HepG2 (cell line): ENCODE measurements at regions not wholly inside any gene's neighbourhood (a gene's known extent, or its start where the extent isn't known, plus 50 kb on each side); places are given as distances from the start of the nearest gene placed in this dataset.

Source experiments
- ATAC-seq: fragments of 200-7000 bp; cut with Tn5 transposase; 3 replicates; pipeline ENCODE4 v1.9.1; 2020; ENCODE audit warnings: mild to moderate bottlenecking, moderate library complexity
- BruUV-seq: library from RNA; stranded (reverse); fragments of 400-500 nt; replicated peaks from 2 replicates; lab custom pipeline; 2021; lab: Mats Ljungman, UMichigan
- CTCF ChIA-PET: fragments of 300-600 bp; formaldehyde crosslinking; extraction: SDS; loops from one replicate; lab custom pipeline; 2021; ENCODE audit warnings: low total read pairs, inconsistent platforms, low intra/inter-chr PET ratio; lab: Yijun Ruan, JAX
- POLR2A ChIA-PET: fragments of 350-600 bp; sonication (Branson Sonifier 250); formaldehyde crosslinking; loops from one replicate; lab custom pipeline; 2020; ENCODE audit warnings: antibody characterized with exemption, inconsistent platforms; lab: Yijun Ruan, JAX
- DNase-seq: peaks from one replicate; pipeline ENCODE4 v3.0.0-alpha.2; 2015; ENCODE audit warnings: low spot score
- FAIRE-seq: peaks from 3 replicates; lab custom pipeline; 2011; peaks lifted over from hg19 to GRCh38; lab: Jason Lieb, UNC
- H2AFZ ChIP-seq: one replicate; pipeline ENCODE4 v1.6.1; 2011; ENCODE audit warnings: low read length, inconsistent platforms
- H3K27ac ChIP-seq: fragments of 300-600 bp; 3 replicates; pipeline ENCODE4 v1.8.0; 2011; ENCODE audit warnings: mixed run types, mild to moderate bottlenecking, mixed read lengths, low read length, inconsistent platforms; ENCODE audit not compliant: insufficient read depth; ENCODE audit errors: extremely low read length
- H3K27me3 ChIP-seq, 2 experiments: fragments of 200-600 bp in 1 of 2; 2 replicates in 1 of 2; 3 replicates in 1 of 2; pipeline versions ENCODE4 v1.6.0 to v1.8.0; 2011; ENCODE audit warnings: low read length in 2 of 2, mild to moderate bottlenecking in 2 of 2, moderate library complexity in 2 of 2, inconsistent platforms in 1 of 2; ENCODE audit not compliant: insufficient read depth in 2 of 2, control insufficient read depth in 1 of 2
- H3K36me3 ChIP-seq, 2 experiments: fragments of 200-600 bp in 1 of 2; replicated peaks in 1 of 2; 2 replicates in 1 of 2; 3 replicates in 1 of 2; pipeline versions ENCODE4 v1.5.1 to v1.8.0; 2011; ENCODE audit warnings: low read length in 2 of 2, inconsistent platforms in 1 of 2; ENCODE audit not compliant: insufficient read depth in 2 of 2, control insufficient read depth in 1 of 2
- H3K4me1 ChIP-seq: 2 replicates; pipeline ENCODE4 v1.5.1; 2012; ENCODE audit warnings: low read length, inconsistent platforms; ENCODE audit not compliant: insufficient read depth
- H3K4me2 ChIP-seq: 2 replicates; pipeline ENCODE4 v1.6.0; 2011; ENCODE audit warnings: low read depth, low read length, inconsistent platforms
- H3K4me3 ChIP-seq, 3 experiments: fragments of 200-600 bp in 1 of 3; sonication (generic), shearing (Covaris generic) in 1 of 3; replicated peaks in 1 of 3; 2 replicates each; pipeline ENCODE4 v1.5.1; 2011 to 2016; ENCODE audit warnings: low read length in 3 of 3, inconsistent platforms in 2 of 3, low read depth in 2 of 3, mild to moderate bottlenecking in 2 of 3, control low read depth in 1 of 3, mixed read lengths in 1 of 3; ENCODE audit not compliant: insufficient read depth in 1 of 3
- H3K79me2 ChIP-seq: one replicate; pipeline ENCODE4 v1.6.1; 2011; ENCODE audit warnings: low read length, inconsistent platforms; ENCODE audit not compliant: insufficient read depth
- H3K9ac ChIP-seq: 2 replicates; pipeline ENCODE4 v1.6.0; 2011; ENCODE audit warnings: mild to moderate bottlenecking, low read depth, low read length, inconsistent platforms; ENCODE audit not compliant: insufficient read depth
- H3K9me3 ChIP-seq: 2 replicates; pipeline ENCODE4 v1.5.1; 2012; ENCODE audit warnings: mild to moderate bottlenecking, low read length
- H4K20me1 ChIP-seq: 2 replicates; pipeline ENCODE4 v1.6.0; 2011; ENCODE audit warnings: inconsistent platforms, mild to moderate bottlenecking, low read length, moderate library complexity; ENCODE audit not compliant: insufficient read depth
- ATRX ChIP-seq: sonication (generic); formaldehyde crosslinking; IDR thresholded peaks from 2 replicates; pipeline ENCODE4 v1.4.0; 2020; ENCODE audit warnings: missing genetic modification reagents, borderline replicate concordance
- CC2D1A ChIP-seq: sonication (generic); formaldehyde crosslinking; IDR thresholded peaks from 2 replicates; pipeline ENCODE4 v1.8.1; 2023; ENCODE audit warnings: mild to moderate bottlenecking, missing genetic modification reagents
- DPF2 ChIP-seq: sonication (generic); formaldehyde crosslinking; IDR thresholded peaks from 2 replicates; pipeline ENCODE4 v1.4.0; 2020; ENCODE audit warnings: mild to moderate bottlenecking, low read depth, missing genetic modification reagents, borderline replicate concordance
- GATA4 ChIP-seq: sonication (generic); IDR thresholded peaks from 2 replicates; pipeline ENCODE4 v1.6.1; 2016; ENCODE audit warnings: antibody characterized with exemption, low read depth, borderline replicate concordance
- JDP2 ChIP-seq: sonication (generic); formaldehyde crosslinking; IDR thresholded peaks from 2 replicates; pipeline ENCODE4 v1.8.1; 2022; ENCODE audit warnings: missing genetic modification reagents, borderline replicate concordance
- NR3C1 ChIP-seq: sonication (generic); formaldehyde crosslinking; IDR thresholded peaks from 2 replicates; pipeline ENCODE4 v1.4.0; 2020; ENCODE audit warnings: missing genetic modification reagents
- PHB2 ChIP-seq: fragments of 450-650 bp; IDR thresholded peaks from 2 replicates; pipeline ENCODE4 v1.6.1; 2018; ENCODE audit not compliant: partially characterized antibody
- SOX6 ChIP-seq, 2 experiments: fragments of 450-650 bp in 1 of 2; sonication (generic) in 1 of 2; formaldehyde crosslinking in 1 of 2; IDR thresholded peaks; 2 replicates each; pipeline versions ENCODE4 v1.4.0 to v1.6.1; 2017 to 2020; ENCODE audit warnings: antibody characterized with exemption in 1 of 2, mild to moderate bottlenecking in 1 of 2, missing genetic modification reagents in 1 of 2
- SRF ChIP-seq: IDR thresholded peaks from 2 replicates; pipeline ENCODE4 v1.6.1; 2011; ENCODE audit warnings: mild to moderate bottlenecking, low read depth, low read length, moderate library complexity
- ZKSCAN1 ChIP-seq: fragments of 150-350 bp; IDR thresholded peaks from 2 replicates; pipeline ENCODE4 v1.6.1; 2014; ENCODE audit warnings: low read length
- ZNF598 ChIP-seq: sonication (generic); formaldehyde crosslinking; IDR thresholded peaks from 2 replicates; pipeline ENCODE4 v1.5.1; 2020; ENCODE audit warnings: mild to moderate bottlenecking, missing genetic modification reagents, borderline replicate concordance
- ZNF720 ChIP-seq: sonication (generic); formaldehyde crosslinking; IDR thresholded peaks from 2 replicates; pipeline ENCODE4 v1.4.0; 2020; ENCODE audit warnings: missing genetic modification reagents
- ZNF816 ChIP-seq: sonication (generic); formaldehyde crosslinking; IDR thresholded peaks from 2 replicates; pipeline ENCODE4 v1.8.0; 2022; ENCODE audit warnings: missing genetic modification reagents, mild to moderate bottlenecking, borderline replicate concordance
- ZSCAN12 ChIP-seq: sonication (generic); formaldehyde crosslinking; IDR thresholded peaks from 2 replicates; pipeline ENCODE4 v1.9.0; 2021; ENCODE audit warnings: mild to moderate bottlenecking, missing genetic modification reagents
- WGBS: methylation state at CpG from one replicate; pipeline ENCODE4 v1.1.6; 2017; ENCODE audit warnings: low lambda C conversion rate; 5-methylcytosine and 5-hydroxymethylcytosine counted together
- in situ Hi-C: cut with HindIII; loops from 2 replicates; pipeline ENCODE4 v1.10.0; 2017; ENCODE audit warnings: low pct_unique_long_range_greater_than_20kb; ENCODE audit not compliant: extremely low pct_ligation_motif_present
- intact Hi-C: fragments of 100-400 bp; cut with micrococcal nuclease; formaldehyde crosslinking; loops from one replicate; pipeline ENCODE4 v1.10.0; 2022; ENCODE audit not compliant: unreplicated experiment
- TF ChIP-seq, protein P1 (sequence below): sonication (generic); formaldehyde crosslinking; IDR thresholded peaks from 2 replicates; pipeline ENCODE4 v1.5.0; 2020; ENCODE audit warnings: missing genetic modification reagents
- TF ChIP-seq, protein P2 (sequence below): sonication (generic); formaldehyde crosslinking; IDR thresholded peaks from 2 replicates; pipeline ENCODE4 v1.5.0; 2020; ENCODE audit warnings: mild to moderate bottlenecking, missing genetic modification reagents
- TF ChIP-seq, protein P3 (sequence below): sonication (generic); formaldehyde crosslinking; IDR thresholded peaks from 2 replicates; pipeline ENCODE4 v1.5.0; 2020; ENCODE audit warnings: missing genetic modification reagents
- TF ChIP-seq, protein P4 (sequence below): sonication (generic); formaldehyde crosslinking; IDR thresholded peaks from 2 replicates; pipeline ENCODE4 v1.8.0; 2022; ENCODE audit warnings: mild to moderate bottlenecking, missing genetic modification reagents; ENCODE audit not compliant: insufficient replicate concordance

DNA sequence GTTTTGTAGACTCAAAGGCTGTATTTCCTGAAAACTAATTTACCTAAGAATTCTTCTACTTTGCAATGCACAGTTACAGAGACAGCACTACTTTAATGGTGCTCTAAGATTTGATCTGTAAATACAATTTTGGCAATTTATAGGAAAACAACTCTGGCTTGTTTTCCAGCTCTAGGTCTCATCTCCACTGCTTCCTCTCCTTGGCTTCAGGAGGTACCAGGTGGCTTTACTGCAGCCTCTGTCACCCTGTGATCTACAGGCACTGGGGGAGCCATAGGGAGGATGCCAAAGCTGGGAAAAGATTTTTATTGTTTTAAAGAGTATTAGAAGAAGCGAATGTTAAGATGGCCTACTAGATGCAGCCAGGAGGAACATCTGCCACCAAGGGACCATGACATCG, 1563.6 kb downstream of the OLFM4 start:
- no TSS peak for BruUV-seq
- no peak overlapping the region for H2AFZ ChIP-seq
- in situ Hi-C loops (no loop called here), intact Hi-C loops (no loop called here)
- no peaks in the 10 kb centered on the region for H3K4me1 ChIP-seq
- DNase-seq (no peak), FAIRE-seq (no peak), ATAC-seq (no peak)
- WGBS, result 23% methylated on average over 2 of the region's 2 CpGs
- H3K36me3 ChIP-seq, result no peaks in the 10 kb centered on the region
- H3K27ac ChIP-seq, result no peak overlapping the region
- no peak overlapping the region for H3K4me3 ChIP-seq
- CTCF ChIA-PET, result no interaction called here
- POLR2A ChIA-PET, result no interaction called here
- no peak overlapping the region for H3K9ac ChIP-seq
- H3K9me3 ChIP-seq, result peaks cover 78% of the 10 kb centered on the region
- no peaks in the 10 kb centered on the region for H4K20me1 ChIP-seq
- H3K4me2 ChIP-seq, result no peak overlapping the region
- H3K79me2 ChIP-seq, result no peaks in the 10 kb centered on the region
- no peaks in the 10 kb centered on the region for H3K27me3 ChIP-seq
- TF ChIP-seq ZNF816 (no peak), GATA4 (no peak), SOX6 (IDR thresholded peaks at IDR 0.05) (no peak), SOX6 (CRISPR knock-in tag; IDR thresholded peaks at IDR 0.05) (no peak), ATRX (CRISPR knock-in tag) (no peak), ZNF598 (CRISPR knock-in tag) (no peak), JDP2 (no peak), PHB2 (no peak), ZNF720 (CRISPR knock-in tag) (no peak), DPF2 (CRISPR knock-in tag) (no peak), ZSCAN12 (CRISPR knock-in tag) (no peak), ZKSCAN1 (no peak), SRF (no peak), NR3C1 (CRISPR knock-in tag) (no peak), CC2D1A (CRISPR knock-in tag) (no peak)
- TF ChIP-seq, protein P1, sequence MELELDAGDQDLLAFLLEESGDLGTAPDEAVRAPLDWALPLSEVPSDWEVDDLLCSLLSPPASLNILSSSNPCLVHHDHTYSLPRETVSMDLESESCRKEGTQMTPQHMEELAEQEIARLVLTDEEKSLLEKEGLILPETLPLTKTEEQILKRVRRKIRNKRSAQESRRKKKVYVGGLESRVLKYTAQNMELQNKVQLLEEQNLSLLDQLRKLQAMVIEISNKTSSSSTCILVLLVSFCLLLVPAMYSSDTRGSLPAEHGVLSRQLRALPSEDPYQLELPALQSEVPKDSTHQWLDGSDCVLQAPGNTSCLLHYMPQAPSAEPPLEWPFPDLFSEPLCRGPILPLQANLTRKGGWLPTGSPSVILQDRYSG, result no peak
- TF ChIP-seq, protein P2, sequence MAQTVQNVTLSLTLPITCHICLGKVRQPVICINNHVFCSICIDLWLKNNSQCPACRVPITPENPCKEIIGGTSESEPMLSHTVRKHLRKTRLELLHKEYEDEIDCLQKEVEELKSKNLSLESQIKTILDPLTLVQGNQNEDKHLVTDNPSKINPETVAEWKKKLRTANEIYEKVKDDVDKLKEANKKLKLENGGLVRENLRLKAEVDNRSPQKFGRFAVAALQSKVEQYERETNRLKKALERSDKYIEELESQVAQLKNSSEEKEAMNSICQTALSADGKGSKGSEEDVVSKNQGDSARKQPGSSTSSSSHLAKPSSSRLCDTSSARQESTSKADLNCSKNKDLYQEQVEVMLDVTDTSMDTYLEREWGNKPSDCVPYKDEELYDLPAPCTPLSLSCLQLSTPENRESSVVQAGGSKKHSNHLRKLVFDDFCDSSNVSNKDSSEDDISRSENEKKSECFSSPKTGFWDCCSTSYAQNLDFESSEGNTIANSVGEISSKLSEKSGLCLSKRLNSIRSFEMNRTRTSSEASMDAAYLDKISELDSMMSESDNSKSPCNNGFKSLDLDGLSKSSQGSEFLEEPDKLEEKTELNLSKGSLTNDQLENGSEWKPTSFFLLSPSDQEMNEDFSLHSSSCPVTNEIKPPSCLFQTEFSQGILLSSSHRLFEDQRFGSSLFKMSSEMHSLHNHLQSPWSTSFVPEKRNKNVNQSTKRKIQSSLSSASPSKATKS (CRISPR knock-in tag), result no peak
- TF ChIP-seq, protein P3, sequence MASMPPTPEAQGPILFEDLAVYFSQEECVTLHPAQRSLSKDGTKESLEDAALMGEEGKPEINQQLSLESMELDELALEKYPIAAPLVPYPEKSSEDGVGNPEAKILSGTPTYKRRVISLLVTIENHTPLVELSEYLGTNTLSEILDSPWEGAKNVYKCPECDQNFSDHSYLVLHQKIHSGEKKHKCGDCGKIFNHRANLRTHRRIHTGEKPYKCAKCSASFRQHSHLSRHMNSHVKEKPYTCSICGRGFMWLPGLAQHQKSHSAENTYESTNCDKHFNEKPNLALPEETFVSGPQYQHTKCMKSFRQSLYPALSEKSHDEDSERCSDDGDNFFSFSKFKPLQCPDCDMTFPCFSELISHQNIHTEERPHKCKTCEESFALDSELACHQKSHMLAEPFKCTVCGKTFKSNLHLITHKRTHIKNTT (CRISPR knock-in tag), result no peak
- TF ChIP-seq, protein P4, sequence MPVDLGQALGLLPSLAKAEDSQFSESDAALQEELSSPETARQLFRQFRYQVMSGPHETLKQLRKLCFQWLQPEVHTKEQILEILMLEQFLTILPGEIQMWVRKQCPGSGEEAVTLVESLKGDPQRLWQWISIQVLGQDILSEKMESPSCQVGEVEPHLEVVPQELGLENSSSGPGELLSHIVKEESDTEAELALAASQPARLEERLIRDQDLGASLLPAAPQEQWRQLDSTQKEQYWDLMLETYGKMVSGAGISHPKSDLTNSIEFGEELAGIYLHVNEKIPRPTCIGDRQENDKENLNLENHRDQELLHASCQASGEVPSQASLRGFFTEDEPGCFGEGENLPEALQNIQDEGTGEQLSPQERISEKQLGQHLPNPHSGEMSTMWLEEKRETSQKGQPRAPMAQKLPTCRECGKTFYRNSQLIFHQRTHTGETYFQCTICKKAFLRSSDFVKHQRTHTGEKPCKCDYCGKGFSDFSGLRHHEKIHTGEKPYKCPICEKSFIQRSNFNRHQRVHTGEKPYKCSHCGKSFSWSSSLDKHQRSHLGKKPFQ (CRISPR knock-in tag), result no peak
